ENCODE measurements at regions not wholly inside any gene's neighbourhood (a gene's known extent, or its start where the extent isn't known, plus 50 kb on each side); places are given as distances from the start of the nearest gene placed in this dataset.

DNA sequence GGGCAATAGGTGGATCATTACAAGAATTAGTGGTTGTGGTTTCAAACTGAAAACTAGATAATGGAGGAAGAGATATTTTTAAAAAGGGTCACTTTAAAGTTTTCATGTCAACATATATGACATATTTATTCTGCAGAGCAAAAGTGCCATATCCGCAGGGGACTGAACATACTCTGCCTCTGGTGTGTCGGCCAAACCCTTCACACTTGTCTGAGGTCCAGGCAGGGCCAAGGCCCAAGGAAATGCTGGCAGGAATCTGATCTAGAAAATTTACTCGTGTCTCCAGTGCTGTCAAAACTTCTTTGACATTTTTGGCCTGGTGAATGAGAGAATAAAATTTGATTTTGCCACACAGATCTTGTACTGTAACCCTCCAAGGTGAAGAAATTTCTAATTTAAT lies 562.3 kb downstream of the CCSER2 start:
- TF ChIP-seq, protein P1, sequence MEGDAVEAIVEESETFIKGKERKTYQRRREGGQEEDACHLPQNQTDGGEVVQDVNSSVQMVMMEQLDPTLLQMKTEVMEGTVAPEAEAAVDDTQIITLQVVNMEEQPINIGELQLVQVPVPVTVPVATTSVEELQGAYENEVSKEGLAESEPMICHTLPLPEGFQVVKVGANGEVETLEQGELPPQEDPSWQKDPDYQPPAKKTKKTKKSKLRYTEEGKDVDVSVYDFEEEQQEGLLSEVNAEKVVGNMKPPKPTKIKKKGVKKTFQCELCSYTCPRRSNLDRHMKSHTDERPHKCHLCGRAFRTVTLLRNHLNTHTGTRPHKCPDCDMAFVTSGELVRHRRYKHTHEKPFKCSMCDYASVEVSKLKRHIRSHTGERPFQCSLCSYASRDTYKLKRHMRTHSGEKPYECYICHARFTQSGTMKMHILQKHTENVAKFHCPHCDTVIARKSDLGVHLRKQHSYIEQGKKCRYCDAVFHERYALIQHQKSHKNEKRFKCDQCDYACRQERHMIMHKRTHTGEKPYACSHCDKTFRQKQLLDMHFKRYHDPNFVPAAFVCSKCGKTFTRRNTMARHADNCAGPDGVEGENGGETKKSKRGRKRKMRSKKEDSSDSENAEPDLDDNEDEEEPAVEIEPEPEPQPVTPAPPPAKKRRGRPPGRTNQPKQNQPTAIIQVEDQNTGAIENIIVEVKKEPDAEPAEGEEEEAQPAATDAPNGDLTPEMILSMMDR (IDR thresholded peaks at IDR 0.05) = no peak
- no peak for TF ChIP-seq POLR2A (IDR thresholded peaks at IDR 0.05)
